SK-N-SH treated with all-trans-retinoic acid at 6 μM for 48 hours (cell line): ENCODE measurements at regions not wholly inside any gene's neighbourhood (a gene's known extent, or its start where the extent isn't known, plus 50 kb on each side); places are given as distances from the start of the nearest gene placed in this dataset.

Experiments used
- CREB5 ChIP-seq: fragments of 250-450 bp; sonication (Bioruptor Pico); IDR thresholded peaks from 2 replicates; pipeline ENCODE4 v1.5.1; 2020; ENCODE audit warnings: low read depth, mild to moderate bottlenecking, moderate library complexity
- CSDC2 ChIP-seq: fragments of 250-450 bp; sonication (Bioruptor Pico); IDR thresholded peaks from 2 replicates; pipeline ENCODE4 v1.5.0; 2020; ENCODE audit warnings: mild to moderate bottlenecking, moderate library complexity
- PPARA ChIP-seq: fragments of 250-450 bp; sonication (Bioruptor Pico); IDR thresholded peaks from 2 replicates; pipeline ENCODE4 v1.5.0; 2020; ENCODE audit warnings: mild to moderate bottlenecking, borderline replicate concordance
- TSHZ2 ChIP-seq: fragments of 250-450 bp; sonication (Bioruptor Pico); IDR thresholded peaks from 2 replicates; pipeline ENCODE4 v1.5.0; 2020; ENCODE audit warnings: mild to moderate bottlenecking, moderate library complexity
- ZFP30 ChIP-seq: fragments of 450-650 bp; formaldehyde crosslinking; IDR thresholded peaks from 2 replicates; pipeline ENCODE4 v1.5.0; 2022; ENCODE audit warnings: mild to moderate bottlenecking, moderate library complexity
- ZNF8 ChIP-seq: fragments of 450-650 bp; formaldehyde crosslinking; IDR thresholded peaks from 2 replicates; pipeline ENCODE4 v1.5.0; 2020; ENCODE audit warnings: mild to moderate bottlenecking, moderate library complexity

- TF ChIP-seq ZFP30 (no peak), ZNF8 (no peak), TSHZ2 (CRISPR knock-in tag) (no peak), CREB5 (CRISPR knock-in tag) (no peak), CSDC2 (no peak), PPARA (no peak)
These were observed 64.1 kb upstream of the ITGB1 start for GRCh38 chr10:33022090-33022489.
